Fibroblast of upper back skin (primary cell): ENCODE measurements at regions not wholly inside any gene's neighbourhood (a gene's known extent, or its start where the extent isn't known, plus 50 kb on each side); places are given as distances from the start of the nearest gene placed in this dataset.

Experiments
- DNase-seq: peaks from one replicate; pipeline ENCODE4 v3.0.0-alpha.2; 2013

GRCh38 chr13:72523593-72523992 lies 203.8 kb downstream of the MZT1 start:
- peak; percentile 39 for DNase-seq

DNA sequence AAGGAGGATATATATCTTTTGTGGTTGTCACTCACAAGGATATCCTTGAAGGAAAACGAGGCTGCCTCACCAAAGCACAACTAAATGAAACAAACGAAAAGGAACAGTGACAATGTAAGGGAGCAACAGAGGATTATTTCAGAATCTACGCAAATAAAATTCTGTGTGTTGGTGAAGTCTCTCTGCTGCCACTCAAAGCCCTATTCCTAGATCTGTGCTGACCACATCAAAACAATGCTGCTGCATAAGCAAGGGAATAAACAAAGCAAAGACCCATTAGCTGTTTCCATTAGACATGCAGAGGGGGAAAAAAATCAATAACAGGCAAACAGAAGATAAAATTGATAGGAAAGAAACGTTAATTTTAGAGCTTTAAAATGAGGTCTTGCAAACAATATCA lies 204.4 kb downstream of the MZT1 start:
- no peak for DNase-seq

DNA sequence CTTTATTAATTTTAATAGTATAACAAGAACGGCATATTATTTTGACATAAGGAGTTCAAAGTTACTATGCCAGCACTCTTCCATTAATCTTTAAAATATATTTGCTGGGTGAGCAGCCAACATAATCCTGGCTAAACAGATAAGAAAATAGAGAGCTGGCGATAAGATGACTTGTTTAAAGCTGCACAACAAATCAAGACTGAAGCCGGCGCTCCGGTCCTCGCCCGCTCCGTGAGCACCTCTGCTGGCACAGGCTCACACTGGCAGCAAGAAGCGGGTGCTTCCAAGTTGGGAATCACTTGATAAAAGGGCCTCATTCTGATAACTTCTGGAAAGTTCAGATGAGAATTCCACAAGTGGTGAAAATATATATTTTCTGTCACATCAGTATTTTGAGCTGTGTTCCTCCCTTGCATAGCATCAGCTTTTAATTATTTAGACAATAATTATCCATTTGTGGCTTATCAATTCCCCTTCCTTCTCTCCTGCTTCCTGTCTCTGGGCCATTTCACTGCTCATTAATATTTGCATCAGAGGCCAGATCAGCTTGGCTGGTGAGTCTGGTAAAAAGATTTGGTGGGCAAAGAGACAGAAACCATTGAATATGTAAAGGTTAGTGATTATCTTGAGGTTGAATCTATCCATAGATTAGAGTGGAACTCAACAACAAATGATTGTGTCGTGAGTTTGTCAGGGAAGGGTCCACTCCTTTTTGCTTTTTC lies 205.3 kb downstream of the MZT1 start:
- no peak for DNase-seq

- DNase-seq = peak; percentile 32
These were observed 213.3 kb downstream of the MZT1 start for GRCh38 chr13:72514146-72514545.

- DNase-seq = no peak
These were observed 219.0 kb downstream of the MZT1 start for GRCh38 chr13:72508392-72508791.

DNA sequence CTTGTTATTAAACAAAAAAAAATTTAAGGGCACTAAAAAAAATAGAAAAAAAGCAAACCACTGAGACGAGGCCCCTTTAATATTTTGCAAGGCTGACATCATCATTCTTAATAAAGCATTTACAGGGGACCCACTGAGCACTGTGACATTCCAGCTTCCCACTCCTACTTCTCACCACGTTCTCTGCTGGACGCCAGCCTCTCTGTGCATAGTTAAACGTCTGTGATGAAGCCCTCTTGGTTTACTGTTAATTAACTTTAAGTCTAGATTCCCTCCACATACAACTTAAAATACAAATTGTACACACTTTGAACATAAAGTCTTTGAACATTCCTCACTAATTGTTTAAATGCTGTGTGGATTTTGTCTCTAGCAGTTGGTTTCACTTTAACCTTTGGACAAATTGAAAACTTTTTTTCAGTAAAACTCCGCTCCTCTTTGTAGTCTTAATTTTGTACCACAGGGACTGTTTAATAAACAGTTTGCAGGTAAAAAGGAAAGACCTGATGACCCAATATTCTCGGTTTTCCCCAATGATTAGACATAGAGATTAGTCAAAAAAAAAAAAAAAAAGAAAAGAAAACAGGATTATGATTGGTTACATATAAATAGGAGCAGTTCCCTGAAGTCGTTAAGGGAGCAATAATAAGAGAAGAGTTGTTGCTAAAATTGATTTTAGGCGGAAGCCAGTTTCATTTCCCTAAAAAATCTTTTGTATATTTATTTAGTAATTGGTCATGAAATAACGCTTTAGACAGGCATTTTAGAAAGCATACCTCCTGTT lies 219.8 kb downstream of the MZT1 start:
- DNase-seq = peak; percentile 2

- no peak for DNase-seq
These were observed 220.7 kb downstream of the MZT1 start for GRCh38 chr13:72506706-72507105.

GRCh38 chr13:72505376-72505775 lies 222.1 kb downstream of the MZT1 start:
- peak; percentile 18 for DNase-seq

GRCh38 chr13:72504131-72504841 lies 223.1 kb downstream of the MZT1 start:
- peak; percentile 60 for DNase-seq

- DNase-seq = no peak
These were observed 226.6 kb downstream of the MZT1 start for GRCh38 chr13:72500851-72501250.

DNA sequence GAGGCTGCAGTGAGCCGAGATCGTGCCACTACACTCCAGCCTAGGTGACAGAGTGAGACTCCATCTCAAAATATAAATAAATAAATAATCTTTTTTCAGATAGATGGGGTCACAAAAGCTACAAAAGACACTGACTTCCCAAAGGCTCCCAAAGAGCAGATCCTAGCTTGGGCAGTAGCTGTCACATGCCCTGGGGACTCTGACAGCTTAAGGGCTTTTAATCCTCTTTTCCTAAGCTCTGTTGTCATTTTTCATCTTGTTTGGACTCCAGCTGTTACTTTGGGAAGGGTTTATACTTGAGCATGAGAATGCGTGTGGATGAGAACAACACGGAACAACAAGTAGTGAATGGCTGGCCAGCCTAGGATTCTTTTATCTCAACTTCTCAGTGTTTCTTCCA lies 231.7 kb downstream of the MZT1 start:
- no peak for DNase-seq

DNA sequence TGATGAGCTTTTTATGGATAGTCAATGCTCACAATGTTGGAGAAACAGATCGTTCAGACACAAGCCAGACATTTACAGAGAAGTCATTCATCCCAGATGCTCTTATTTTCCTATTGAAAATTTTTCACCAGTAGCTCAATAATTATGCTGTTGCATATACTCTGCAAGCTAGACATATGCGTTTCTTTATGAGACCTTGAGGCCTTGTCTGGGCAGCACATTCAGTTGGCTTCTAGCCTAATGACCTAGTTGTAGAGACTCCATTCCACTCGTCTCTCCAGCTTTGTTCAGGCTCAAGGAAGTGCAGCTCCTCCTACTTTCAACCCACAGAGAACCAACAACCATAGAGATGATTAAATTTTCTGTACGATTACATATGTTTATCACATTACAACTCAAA lies 237.7 kb downstream of the MZT1 start:
- DNase-seq = peak; percentile 11

- DNase-seq = no peak
These were observed 254.1 kb downstream of the MZT1 start for GRCh38 chr13:72473321-72473720.

DNA sequence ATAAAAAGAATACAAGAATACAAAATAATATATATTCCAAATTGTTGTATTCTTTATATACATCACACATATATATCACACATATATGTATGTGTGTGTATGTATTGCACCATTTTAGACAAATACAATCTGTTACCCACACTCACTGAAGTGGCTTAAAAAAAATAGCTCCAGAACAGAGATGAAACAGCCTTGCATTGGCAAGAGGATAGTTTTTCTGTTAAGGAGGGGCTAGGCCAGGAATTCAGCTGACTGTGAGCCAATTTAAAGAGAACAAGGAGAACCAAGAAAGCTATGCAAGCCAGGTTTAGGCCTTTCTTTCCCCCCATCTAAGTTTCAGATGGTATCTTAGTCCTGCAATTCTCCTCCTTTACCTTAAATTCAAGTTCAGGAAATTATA lies 257.5 kb downstream of the MZT1 start:
- peak; percentile 7 for DNase-seq

- DNase-seq = peak; percentile 79
These were observed 263.9 kb downstream of the MZT1 start for GRCh38 chr13:72463561-72463960.

DNA sequence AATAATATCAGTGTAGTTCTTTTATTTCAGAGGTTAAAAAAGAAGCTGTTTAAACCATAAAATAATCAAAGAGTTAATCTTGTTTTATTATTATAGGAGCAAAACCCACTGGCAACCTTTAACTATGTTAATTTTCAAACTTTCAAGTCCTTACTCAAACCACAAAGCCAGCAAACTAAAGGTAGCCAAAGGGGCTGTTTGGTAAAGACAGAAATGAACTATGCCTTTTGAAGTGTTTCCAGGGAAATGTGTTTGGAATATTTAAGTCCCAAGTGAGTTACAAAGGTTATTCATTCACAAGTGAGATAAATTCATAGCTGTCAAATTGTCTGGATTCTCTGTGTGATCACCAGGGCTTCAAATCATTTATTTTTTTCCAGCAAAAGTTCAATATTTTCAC lies 264.7 kb downstream of the MZT1 start:
- peak; percentile 53 for DNase-seq

- DNase-seq = no peak
These were observed 265.3 kb downstream of the MZT1 start for GRCh38 chr13:72462166-72462565.

DNA sequence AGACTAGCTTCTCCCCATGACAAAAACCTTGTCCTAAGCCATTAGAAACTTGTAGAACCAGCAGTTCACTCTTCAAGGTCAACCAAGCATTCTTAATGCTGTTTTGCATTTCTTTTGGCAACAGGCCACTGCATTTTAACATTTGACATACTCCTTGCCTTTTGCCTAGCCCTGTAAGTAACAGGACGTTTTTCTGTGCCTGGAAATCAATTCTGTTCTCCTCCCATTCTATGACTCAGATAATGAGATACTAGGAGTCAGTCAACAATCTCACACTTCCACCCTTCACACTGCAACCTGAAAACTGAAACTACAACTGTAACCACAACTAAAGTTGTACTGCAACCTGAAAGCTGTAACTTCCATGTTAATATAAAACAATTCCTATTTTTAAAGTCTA lies 268.7 kb downstream of the MZT1 start:
- DNase-seq = peak; percentile 22

- no peak for DNase-seq
These were observed 270.3 kb downstream of the MZT1 start for GRCh38 chr13:72457151-72457550.

DNA sequence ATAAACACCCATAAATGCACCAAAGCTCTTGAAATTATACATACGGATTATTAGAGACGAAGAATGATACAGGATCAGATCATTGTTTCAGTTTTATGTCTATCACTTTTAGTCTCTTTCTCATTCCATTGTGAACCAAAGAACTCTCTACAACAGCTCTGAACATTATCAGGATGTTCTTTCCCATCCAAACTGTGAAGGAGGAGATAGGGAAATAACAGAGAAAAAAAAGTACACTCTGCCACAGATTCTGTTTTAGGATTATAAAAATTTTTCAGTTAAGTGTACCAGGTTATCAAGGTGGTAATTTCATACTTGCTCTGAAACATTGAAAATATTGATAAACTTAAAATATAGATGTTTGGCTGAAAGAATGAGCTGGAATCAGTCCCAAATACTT lies 270.9 kb downstream of the MZT1 start:
- no peak for DNase-seq

DNA sequence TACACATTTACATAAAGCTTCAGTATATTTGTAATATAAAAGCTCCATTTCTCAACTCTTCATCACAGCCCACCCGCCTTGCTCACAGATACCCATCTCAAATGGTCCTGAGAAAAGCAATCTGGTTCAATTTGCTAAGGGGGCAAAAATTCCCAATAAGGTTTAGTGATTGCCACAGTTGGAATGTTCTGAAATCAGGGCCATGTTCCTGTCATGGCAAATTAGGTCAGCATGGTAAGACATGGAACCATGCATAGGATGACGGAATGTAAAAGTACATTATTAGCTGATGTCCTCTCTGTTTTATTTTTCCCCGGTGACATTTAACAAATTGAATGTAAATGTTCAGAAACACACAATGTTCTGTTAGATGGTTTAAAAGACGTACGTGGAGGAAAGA lies 274.3 kb downstream of the MZT1 start:
- DNase-seq = no peak

DNA sequence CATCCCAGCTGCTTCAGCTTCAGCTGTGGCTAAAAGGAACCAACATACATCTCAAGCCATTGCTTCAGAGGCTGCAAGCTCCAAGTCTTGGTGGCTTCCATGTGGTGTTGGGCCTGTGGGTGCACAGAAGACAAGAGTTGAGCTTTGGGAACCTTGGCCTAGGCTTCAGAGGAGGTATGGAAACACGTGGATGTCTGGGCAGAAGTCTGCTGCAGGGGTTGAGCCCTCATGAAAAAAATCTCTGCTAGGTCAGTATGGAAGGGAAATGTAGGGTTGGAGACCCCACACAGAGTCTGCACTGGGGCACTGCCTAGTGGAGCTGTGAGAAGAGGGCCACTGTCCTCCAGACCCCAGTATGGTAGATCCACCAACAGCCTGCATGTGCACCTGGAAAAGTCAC lies 279.3 kb downstream of the MZT1 start:
- no peak for DNase-seq

GRCh38 chr13:72444999-72445398 lies 282.4 kb downstream of the MZT1 start:
- DNase-seq = no peak

- peak; percentile 81 for DNase-seq
These were observed 290.0 kb downstream of the MZT1 start for GRCh38 chr13:72437458-72437857.
